HG02642 (cell line): ENCODE measurements at regions not wholly inside any gene's neighbourhood (a gene's known extent, or its start where the extent isn't known, plus 50 kb on each side); places are given as distances from the start of the nearest gene placed in this dataset.
"Not testable (repeated sequence)": the region's sequence is repeated elsewhere in the genome, so short reads cannot be mapped to it uniquely, and the experiment has no call there.

Source experiments
- ATAC-seq: cut with Tn5 transposase; IDR thresholded peaks from one replicate; pipeline ENCODE4 v1.9.1; 2021; ENCODE audit warnings: mild to moderate bottlenecking; ENCODE audit not compliant: unreplicated experiment, poor library complexity

DNA sequence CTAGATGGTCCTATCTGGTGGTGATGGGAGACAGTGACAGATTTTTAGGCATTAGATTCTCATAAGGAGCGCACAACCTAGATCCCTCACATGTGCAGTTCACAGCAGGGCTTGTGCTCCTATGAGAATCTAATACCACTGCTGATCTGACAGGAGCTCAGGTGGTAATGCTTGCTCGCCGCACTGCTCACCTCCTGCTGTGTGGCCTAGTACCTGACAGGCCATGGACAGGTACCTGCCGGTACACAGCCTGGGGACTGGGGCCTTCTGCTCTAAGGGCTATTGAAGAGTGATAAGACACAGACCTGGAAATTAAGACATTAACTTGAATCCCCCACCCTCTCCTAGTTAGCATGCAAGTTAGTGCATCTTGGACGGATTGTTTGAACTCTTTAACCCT lies 64.4 kb downstream of the KLRB1 start:
- not testable (repeated sequence) for ATAC-seq

DNA sequence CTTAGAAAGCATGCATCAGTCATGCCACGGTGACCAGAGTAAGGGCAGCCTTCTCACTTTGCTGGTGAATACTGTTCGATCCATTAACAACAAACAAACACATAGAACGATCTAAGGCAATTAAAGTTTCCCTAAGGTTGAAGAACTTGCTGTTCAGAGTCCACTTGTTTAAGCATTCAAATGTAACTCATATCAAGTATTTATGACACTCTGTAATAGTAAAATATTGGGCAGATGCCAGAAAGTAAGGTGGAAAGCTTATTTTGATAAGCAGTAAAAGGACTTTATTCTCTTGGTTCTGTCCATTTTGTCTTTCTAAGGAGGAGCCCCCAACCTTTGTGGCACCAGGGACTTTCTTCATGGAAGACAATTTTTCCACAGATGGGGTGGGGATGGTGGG lies 64.9 kb downstream of the KLRB1 start:
- not testable (repeated sequence) for ATAC-seq

DNA sequence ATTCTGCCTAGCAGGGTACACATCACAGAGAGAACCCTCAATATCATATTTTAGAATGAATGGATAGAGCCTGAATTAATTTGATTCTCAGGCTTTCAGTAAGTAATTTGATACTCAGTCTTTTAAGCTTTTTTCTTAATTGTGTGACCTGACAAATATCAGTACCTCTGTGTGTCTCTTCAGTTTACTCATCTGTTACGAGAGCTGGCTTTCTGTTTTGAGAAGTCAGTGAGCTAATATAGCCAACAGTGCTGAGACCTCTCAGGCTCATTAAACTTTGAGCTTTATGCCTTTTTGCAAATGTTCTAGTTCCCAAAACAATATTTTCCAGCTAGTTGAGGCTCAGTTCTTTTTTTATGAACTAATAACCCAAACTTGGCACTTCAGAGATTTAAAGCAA lies 91.8 kb downstream of the KLRB1 start:
- ATAC-seq, result not testable (repeated sequence)

DNA sequence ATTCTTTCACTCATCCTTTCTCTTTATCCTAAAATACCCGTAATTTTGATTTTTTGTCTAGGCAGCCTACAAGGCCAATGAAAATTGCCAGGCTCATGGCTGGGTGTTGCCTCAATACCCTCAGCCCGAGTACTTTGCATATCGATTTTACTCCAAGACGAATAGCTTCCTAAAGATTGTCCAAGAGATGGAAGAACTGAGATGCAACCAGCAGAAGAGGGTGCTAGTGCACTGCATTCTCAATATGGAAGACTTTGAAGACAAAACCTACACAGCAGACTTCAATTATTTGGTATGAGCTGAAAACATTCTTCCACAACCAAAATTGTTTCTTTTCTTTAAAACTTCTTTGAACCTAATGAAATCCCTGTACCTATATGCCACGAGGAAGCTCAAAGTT lies 95.0 kb downstream of the KLRB1 start:
- ATAC-seq, result not testable (repeated sequence)

DNA sequence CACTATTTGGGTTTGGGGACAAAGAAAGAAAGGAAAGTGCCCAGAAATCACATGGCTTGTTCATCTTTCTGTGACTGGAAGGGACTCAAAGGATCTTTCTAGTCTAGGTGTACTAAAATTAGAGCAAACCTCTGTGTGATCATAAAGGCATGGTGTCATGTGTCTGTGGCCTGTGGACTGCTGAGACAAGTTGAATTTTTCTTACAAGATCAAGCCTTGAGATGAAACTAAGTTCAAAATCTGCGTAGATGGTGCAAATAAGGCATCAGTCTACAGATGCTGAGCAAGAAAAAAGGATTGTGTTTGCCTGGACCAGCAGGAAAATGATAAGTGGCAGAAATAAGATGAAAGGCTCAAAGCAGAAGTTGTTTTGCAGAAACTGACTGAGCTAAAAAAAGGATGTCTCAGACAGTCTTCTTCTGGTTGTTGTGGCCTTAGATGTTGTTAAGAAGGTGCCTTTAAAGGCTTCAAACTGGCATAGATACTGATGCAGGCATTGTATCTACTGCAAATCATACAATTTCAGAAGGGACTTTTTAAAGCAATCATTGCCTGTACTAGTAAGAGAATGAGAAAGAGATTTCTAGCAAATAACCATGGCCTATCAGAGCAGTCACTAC lies 97.2 kb downstream of the KLRB1 start:
- ATAC-seq, result not testable (repeated sequence)

DNA sequence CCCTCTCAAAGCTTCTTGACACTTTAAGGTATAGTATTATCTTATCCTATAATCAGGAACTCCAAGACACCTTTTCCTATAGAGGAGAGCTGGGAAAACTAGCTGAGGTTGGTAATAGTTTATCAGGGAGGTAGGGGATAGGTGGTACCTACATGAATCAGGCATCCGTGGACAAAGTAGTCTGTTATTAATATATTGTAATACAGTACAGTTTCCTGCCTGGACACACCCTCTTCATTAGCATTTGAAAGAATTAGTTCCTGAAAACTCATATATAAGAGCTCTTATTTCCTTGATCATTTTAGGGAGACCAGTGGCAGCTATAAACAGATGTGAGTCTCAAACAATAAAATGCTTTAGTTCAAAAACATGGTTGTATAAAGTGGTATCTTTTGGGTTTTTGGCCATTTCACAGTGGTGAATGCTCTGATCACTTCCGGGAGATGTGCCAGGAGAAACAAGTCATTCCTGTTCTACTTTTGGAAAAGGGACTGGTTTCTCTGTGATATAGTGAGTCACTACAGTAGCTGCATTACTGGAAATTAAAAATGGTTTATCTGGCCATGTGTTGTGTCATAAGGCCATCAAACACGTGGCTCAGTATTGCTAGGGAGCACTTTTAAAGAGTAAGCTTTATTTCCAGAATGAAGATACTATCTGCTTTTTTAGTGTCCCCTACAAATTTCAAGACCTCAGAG lies 98.1 kb downstream of the KLRB1 start:
- ATAC-seq, result no peak

DNA sequence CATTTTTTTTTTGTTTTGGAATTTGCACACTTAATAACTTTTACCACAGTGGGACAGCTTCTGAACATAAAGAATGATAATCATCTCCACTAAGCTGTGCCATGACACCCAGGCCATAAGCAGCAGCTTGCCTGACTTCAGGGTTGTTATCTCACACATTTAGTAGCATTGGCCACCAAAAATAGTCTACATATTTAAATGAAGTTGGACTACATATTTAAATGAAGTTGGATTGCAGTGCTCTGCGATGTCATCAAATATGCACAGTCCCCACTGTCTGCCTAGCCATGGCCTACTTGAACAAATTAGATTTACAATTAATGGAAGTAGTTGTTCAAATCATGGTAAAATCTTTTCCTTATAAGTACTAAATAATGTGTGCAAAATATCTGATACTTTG lies 101.0 kb downstream of the KLRB1 start:
- no peak for ATAC-seq

DNA sequence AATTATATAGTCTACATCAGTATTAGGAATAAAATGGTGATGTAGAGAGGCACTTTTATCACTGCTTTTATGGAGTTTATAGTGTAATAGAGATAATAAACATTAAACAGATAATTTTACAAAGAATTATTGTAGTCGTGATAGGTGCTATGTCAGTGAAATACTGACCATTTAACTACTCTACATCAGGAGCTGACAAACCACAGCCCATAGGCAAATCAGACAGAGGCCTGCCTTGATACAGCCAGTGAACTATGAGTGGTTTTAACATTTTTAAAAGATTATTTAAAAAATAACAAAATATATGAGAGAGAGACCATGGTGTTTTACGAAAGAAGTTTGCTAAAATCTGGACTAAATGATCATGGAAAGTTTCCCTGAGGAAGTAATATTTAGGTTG lies 104.3 kb downstream of the KLRB1 start:
- ATAC-seq, result not testable (repeated sequence)

DNA sequence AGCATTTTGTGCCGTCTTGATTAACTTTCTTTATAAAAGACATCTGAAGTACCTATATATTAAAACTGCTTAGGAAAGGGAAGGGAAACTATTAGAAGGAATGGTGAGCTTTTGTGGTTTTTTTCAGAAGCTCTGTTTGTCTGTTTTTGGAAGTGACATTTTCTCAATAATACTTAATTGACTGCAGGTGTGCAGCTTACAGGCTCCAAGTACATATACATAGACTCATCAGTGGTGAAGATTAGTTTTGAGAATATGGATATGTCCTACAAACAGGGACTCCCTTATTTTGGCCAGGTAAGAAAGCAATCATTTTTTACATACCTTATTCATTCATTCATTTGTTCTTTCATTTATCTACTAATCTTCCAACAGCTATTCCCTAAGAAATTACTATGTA lies 104.9 kb downstream of the KLRB1 start:
- not testable (repeated sequence) for ATAC-seq

DNA sequence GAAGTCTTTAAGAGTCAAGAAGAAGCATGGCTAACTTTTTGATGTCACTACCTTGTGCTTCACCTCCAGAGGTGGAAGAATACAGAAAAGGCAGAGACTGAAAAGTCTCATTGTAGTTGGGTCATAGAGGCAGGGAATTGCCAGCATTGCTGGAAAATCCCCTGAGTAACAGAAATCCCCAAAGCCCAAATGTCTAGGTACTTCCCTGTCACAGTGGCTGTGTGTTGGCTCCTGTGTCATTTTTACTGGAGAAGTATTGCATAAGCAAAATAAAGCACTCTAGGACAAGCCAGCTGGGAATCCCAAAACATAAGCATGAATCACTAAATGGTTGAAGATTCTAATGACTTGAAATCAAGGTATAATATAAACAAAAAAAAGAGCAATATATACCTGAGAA lies 114.4 kb downstream of the KLRB1 start:
- ATAC-seq, result not testable (repeated sequence)

DNA sequence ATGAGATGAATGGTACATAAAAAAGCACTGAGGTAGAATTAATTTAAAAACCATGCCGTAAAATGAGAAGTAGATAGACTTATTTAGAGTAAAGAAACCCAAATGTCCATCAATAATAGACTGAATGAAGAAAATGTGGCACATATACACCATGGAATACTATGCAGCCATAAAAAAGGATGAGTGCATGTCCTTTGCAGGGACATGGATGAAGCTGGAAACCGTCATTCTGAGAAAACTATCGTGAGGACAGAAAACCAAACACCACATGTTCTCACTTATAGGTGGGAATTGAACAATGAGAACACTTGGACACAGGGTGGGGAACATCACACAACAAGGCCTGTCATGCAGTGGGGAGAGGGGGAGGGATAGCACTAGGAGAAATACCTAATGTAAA lies 126.4 kb downstream of the KLRB1 start:
- not testable (repeated sequence) for ATAC-seq

DNA sequence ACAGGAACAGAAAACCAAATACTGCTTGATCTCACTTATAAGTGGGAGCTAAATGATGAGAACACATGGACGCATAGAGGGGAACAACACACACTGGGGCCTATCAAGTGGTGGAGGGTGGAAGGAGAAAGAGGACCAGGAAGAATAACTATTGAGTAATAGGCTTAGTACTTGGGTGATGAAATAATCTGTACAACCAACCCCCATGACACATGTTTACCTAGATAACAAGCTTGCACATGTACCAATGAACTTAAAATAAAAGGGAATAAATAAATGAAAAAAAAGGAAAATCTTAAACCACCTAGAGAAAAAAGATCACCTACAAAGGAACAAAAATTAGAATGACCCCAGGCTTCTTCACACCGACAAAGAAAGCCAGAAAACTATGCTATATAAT lies 133.5 kb downstream of the KLRB1 start:
- not testable (repeated sequence) for ATAC-seq

DNA sequence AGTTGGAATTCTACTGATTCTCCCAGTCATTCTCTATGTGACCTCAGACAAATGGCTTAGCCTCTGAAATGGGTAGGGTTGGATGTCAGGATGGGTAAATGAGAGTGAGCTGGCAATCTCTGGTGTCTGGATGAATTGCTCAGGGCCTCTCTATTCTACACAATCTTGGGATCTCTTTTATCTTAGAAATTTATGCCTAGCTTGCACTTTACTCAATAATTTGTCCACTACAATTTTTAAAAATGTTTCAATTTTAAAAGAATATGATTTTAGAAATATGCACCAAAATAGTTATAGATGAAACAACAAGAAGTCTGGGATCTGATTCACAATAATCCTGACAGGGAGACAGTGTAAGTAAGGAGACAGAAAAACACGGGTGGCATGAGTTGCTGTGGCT lies 134.1 kb downstream of the KLRB1 start:
- not testable (repeated sequence) for ATAC-seq

DNA sequence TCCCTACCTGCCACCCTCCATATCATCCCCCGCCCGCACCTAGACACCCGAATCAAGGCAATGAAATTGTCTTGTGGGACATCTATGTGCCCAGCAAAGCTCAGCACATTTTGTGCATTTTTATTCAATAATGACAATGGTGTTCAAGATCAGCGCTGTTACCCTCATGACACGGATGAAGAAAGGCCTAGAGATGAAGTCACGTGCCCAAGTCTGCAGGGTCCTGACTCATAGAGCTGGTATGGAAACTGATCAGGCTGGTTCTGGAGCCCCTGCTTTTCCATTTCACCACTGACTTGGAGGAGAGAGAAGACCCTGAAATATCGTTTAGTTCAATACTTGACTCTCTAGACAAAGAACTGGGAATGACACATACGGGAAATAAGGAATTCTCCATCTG lies 136.2 kb downstream of the KLRB1 start:
- ATAC-seq, result not testable (repeated sequence)

DNA sequence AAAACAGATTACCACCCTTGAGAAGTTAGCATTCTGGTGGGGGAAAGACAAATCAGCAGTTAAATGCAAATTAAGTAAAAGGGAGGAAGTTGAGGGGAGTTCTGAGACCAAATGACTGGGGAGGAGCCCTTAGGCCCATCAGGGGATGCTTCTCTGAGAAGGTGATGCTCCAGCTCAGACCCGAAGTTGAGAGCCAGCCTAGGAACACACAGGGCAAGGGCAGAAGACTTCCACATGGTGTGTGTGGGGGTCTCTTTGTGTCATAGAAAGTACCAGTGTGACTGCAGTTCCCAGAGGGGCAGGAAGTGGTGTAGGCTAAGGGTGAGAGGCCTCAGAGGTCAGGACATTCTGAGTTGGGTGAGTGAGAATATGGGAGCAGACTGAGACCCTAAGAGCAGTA lies 137.3 kb downstream of the KLRB1 start:
- ATAC-seq, result not testable (repeated sequence)

DNA sequence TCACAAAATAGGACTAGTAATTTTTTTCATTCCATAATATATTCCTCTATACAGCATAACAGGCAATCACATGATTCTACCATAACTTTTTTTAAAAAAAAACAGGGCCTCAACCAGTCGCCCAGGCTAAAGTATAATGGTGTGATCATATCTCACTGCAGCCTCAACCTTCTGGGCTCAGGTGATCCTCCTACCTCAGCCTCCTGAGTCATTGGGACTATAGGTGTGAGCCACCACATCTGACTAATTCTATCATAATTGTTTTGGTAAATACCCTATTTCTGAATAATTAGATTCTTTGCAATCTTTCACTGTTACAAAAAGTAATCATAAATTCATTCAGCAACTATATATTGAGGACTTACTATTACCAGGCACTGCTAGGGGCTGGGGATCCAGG lies 137.8 kb downstream of the KLRB1 start:
- not testable (repeated sequence) for ATAC-seq

DNA sequence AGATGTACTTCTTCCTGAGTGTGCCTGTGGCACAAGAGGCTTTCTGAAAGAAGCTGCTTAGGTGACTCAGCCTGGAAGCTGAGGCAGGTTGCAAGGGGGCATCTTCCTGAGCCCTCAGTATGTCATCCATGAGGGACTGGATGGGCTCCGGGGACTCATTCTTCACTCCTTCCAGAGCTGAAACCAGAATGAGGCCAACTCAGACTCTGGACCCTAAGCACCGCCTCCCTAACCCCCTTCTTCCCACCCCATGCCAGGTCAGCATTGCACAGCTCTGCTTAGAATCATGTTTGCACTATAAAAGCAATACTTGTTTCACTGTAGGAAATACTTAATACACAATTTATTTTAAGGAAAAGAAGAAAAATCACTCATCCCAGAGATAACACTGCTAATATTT lies 138.3 kb downstream of the KLRB1 start:
- ATAC-seq, result not testable (repeated sequence)

DNA sequence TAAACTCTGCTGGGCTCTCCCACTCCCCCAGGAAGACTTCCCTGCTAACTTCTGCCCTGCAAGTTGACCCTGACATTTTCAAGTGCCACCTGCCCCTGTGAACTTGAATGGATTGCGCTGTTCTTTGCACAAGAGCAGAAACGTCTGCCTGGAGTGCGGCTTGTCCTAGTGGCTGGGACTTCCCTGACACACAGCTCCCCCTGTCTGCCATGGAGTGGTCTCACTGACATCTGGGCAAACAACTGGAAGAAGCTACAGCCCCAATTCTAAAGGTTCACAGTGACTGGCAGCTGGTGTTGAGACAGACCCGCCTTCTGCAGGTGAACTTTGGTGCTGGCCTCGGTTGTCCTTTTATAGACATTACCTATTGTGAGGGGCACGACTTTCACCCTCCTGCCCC lies 138.7 kb downstream of the KLRB1 start:
- not testable (repeated sequence) for ATAC-seq

DNA sequence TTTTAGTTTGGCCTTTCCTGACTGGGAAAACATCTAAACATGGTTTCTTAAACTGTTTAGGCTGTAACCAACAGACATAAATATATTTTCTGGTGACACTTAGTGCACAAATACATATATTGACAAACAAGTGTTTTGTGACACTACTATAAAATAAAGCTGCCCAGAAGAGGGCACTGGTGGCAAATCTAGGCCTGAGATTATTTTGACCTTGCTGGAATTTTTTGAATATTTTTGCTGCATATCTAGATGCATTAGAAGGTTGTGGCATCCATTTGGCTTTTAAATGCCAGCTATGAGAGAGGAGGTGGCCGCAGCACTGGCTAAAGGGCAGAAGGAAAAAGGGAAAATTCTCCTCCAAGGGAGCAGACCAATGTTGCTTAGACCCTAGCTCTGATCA lies 139.6 kb downstream of the KLRB1 start:
- ATAC-seq, result not testable (repeated sequence)

DNA sequence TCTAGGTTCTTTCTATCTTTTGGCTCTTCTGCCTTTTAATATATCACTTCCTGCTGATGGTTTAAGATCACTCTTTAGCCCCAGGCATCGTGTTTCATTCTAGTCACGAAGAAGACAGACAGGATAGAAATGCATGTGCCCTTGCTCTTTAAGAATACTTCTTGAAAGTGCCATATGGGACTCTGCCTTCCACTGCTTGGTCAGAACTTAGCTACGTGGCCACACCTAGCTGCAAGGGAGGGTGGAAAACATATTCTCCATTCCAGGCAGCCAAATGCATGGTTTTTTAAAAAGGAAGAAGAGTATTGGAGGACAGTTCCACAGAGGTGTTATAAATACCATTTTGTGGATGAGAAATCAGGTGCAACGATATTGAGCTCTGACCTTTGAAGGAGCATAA lies 143.3 kb downstream of the KLRB1 start:
- ATAC-seq, result no peak

DNA sequence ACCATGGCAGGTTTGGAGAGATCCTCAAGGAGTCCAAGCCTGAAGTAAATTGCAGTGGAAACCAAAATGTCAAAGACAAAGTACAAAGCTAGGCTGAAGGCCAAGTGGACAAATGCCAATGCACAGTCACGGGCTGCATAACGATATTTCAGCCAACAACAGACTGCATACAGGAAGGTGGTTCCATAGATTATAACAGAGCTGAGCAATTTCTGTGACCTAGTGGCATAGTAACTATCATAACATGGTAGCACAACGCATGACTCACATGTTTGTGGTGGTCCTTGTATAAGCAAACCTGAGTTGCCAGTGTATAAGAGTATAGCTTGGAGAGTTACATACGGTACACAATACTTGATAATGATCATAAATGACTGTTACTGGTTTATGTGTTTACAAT lies 152.2 kb downstream of the KLRB1 start:
- ATAC-seq, result not testable (repeated sequence)

DNA sequence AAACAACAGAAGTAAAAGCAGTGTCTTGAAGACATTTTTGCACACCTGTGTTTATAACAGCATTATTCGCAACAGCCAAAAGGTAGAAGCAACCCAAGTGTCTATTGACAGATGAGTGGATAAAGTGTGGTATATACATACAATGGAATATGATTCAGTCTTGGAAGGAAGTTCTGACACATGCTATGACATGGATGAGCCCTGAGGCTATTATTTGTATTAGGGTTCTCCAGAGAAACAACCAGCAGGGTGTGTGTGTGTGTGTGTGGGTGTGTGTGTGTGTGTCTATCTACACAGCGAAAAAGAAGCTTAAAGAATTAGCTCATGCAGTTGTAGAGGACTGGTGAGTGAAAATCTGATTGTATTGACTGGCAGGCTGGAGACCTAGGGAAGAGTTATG lies 153.7 kb downstream of the KLRB1 start:
- ATAC-seq, result not testable (repeated sequence)
